Fibroblast of lung (primary cell): ENCODE measurements at regions not wholly inside any gene's neighbourhood (a gene's known extent, or its start where the extent isn't known, plus 50 kb on each side); places are given as distances from the start of the nearest gene placed in this dataset.

Experiments used
- DNase-seq, 2 donors: peaks; one replicate each; pipeline versions ENCODE4 v3.0.0 to v3.0.0-alpha.2; 2010; ENCODE audit warnings: low read depth in 2 of 2
- H2AFZ ChIP-seq: 2 replicates; pipeline ENCODE4 v1.5.1; 2012; ENCODE audit warnings: low read length, control low read depth, inconsistent platforms
- H3K27ac ChIP-seq: 2 replicates; pipeline ENCODE4 v1.5.1; 2011; ENCODE audit warnings: low read length, control low read depth; ENCODE audit not compliant: insufficient read depth
- H3K27me3 ChIP-seq: 2 replicates; pipeline ENCODE4 v1.5.1; 2011; ENCODE audit warnings: mild to moderate bottlenecking, low read length; ENCODE audit not compliant: control insufficient read depth, insufficient read depth
- H3K36me3 ChIP-seq: 2 replicates; pipeline ENCODE4 v1.5.1; 2011; ENCODE audit warnings: low read length; ENCODE audit not compliant: control insufficient read depth, insufficient read depth
- H3K4me1 ChIP-seq: 2 replicates; pipeline ENCODE4 v1.5.1; 2011; ENCODE audit warnings: low read length; ENCODE audit not compliant: control insufficient read depth, insufficient read depth; ENCODE audit errors: extremely low read depth
- H3K4me2 ChIP-seq: 2 replicates; pipeline ENCODE4 v1.5.1; 2011; ENCODE audit warnings: low read length, control low read depth; ENCODE audit not compliant: insufficient read depth; ENCODE audit errors: extremely low read depth
- H3K4me3 ChIP-seq, 4 experiments: fragments of 200-600 bp in 1 of 4; sonication (generic) in 1 of 4; replicated peaks in 1 of 4; 2 replicates each; pipeline ENCODE4 v1.5.1; 2011 to 2016; ENCODE audit warnings: low read length in 4 of 4, low read depth in 3 of 4, mild to moderate bottlenecking in 3 of 4, control low read depth in 2 of 4, inconsistent platforms in 1 of 4, mixed read lengths in 1 of 4; ENCODE audit not compliant: insufficient read depth in 1 of 4; ENCODE audit errors: control extremely low read depth in 1 of 4
- H3K79me2 ChIP-seq: 2 replicates; pipeline ENCODE4 v1.5.1; 2012; ENCODE audit warnings: mild to moderate bottlenecking, low read length, inconsistent platforms; ENCODE audit not compliant: control insufficient read depth, insufficient read depth
- H3K9ac ChIP-seq: 2 replicates; pipeline ENCODE4 v1.5.1; 2011; ENCODE audit warnings: mild to moderate bottlenecking, low read length, control low read depth; ENCODE audit not compliant: insufficient read depth
- H3K9me3 ChIP-seq: 2 replicates; pipeline ENCODE4 v1.5.1; 2012; ENCODE audit warnings: low read depth, low read length; ENCODE audit not compliant: control insufficient read depth, insufficient read depth
- H4K20me1 ChIP-seq: 2 replicates; pipeline ENCODE4 v1.5.1; 2011; ENCODE audit warnings: low read length; ENCODE audit not compliant: control insufficient read depth, insufficient read depth; ENCODE audit errors: extremely low read depth
- EZH2 ChIP-seq: IDR thresholded peaks from 2 replicates; pipeline ENCODE4 v1.5.1; 2012; ENCODE audit warnings: low read length, control low read depth, mild to moderate bottlenecking; ENCODE audit errors: missing control alignments
- TF ChIP-seq, protein P1 (sequence below), 2 donors: IDR thresholded peaks in 1 of 2; conservative IDR thresholded peaks in 1 of 2; 1 replicate in 1 of 2; 2 replicates in 1 of 2; pipeline ENCODE4 v1.5.1; 2011 to 2012; ENCODE audit warnings: low read length in 2 of 2, control low read depth in 1 of 2, inconsistent platforms in 1 of 2, low read depth in 1 of 2, mild to moderate bottlenecking in 1 of 2

GRCh38 chr6:156175971-156176421, 601.2 kb upstream of the ARID1B start:
- DNase-seq, result no peak

GRCh38 chr6:156175433-156175832, 601.7 kb upstream of the ARID1B start:
- Histone ChIP-seq H4K20me1 (no peaks in the 10 kb centered on the region), H2AFZ (no peak overlapping the region), H3K4me1 (no peaks in the 10 kb centered on the region), H3K4me2 (no peak overlapping the region), H3K27me3 (no peaks in the 10 kb centered on the region), H3K27ac (no peak overlapping the region), H3K79me2 (no peaks in the 10 kb centered on the region), H3K9me3 (no peaks in the 10 kb centered on the region), H3K9ac (no peak overlapping the region), H3K4me3 (no peak overlapping the region), H3K36me3 (no peaks in the 10 kb centered on the region)
- TF ChIP-seq, protein P1, sequence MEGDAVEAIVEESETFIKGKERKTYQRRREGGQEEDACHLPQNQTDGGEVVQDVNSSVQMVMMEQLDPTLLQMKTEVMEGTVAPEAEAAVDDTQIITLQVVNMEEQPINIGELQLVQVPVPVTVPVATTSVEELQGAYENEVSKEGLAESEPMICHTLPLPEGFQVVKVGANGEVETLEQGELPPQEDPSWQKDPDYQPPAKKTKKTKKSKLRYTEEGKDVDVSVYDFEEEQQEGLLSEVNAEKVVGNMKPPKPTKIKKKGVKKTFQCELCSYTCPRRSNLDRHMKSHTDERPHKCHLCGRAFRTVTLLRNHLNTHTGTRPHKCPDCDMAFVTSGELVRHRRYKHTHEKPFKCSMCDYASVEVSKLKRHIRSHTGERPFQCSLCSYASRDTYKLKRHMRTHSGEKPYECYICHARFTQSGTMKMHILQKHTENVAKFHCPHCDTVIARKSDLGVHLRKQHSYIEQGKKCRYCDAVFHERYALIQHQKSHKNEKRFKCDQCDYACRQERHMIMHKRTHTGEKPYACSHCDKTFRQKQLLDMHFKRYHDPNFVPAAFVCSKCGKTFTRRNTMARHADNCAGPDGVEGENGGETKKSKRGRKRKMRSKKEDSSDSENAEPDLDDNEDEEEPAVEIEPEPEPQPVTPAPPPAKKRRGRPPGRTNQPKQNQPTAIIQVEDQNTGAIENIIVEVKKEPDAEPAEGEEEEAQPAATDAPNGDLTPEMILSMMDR (conservative IDR thresholded peaks at IDR 0.05 in 1 of 2, IDR thresholded peaks at IDR 0.05 in 1 of 2; ENCODE audit: low read depth in 1 of 2, low read length in 2 of 2), result no peak
- no peak for TF ChIP-seq EZH2
- DNase-seq, result no peak

More at GRCh38 chr6:156175971-156176421, 601.2 kb upstream of the ARID1B start:
- Histone ChIP-seq H4K20me1 (no peaks in the 10 kb centered on the region), H3K4me1 (no peaks in the 10 kb centered on the region), H3K9ac (no peak overlapping the region), H3K36me3 (no peaks in the 10 kb centered on the region), H3K27ac (no peak overlapping the region), H3K27me3 (no peaks in the 10 kb centered on the region), H3K9me3 (no peaks in the 10 kb centered on the region), H2AFZ (no peak overlapping the region), H3K79me2 (no peaks in the 10 kb centered on the region), H3K4me3 (no peak overlapping the region), H3K4me2 (no peak overlapping the region)
- TF ChIP-seq, protein P1 (conservative IDR thresholded peaks at IDR 0.05 in 1 of 2, IDR thresholded peaks at IDR 0.05 in 1 of 2; ENCODE audit: low read depth in 1 of 2, low read length in 2 of 2), result no peak
- TF ChIP-seq EZH2, result no peak

DNA sequence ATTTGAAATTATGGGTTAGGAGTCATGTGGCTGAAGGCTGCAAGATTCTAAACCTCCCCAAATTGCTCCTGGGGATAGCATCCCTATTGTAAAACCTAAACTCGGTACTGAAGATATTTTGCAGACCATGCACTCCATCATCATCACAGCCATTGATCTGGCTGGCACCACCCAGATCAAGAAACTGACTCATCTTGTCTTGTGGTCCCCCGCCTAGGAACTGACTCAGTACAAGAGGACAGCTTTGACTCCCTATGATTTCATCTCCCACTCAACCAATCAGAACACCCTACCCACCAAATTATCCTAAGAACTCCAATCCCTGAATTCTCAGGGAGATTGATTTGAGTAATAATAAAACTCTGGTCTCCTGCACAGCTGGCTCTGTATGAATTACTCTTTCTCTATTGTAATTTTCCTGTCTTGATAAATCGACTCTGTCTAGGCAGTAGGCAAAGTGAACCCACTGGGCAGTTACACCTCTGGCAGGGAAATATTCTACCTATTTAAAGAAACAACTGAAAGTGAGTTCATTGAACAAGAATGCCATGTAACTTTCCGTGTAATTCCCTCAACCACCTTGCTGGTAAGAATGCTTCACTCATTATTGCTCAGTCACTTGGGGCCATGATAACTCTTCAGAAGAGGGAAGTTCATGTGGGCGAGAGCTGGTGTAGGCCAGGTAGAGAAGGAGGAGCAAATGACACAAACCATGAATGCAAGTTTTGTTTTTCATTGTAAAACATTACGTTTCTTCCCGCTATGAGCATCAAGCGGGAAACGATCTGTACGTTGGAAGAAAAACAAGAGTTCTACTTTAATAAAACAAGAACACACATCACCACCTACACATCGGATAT, 602.9 kb upstream of the ARID1B start:
- Histone ChIP-seq H3K9ac (no peak overlapping the region), H4K20me1 (no peaks in the 10 kb centered on the region), H2AFZ (no peak overlapping the region), H3K4me2 (no peak overlapping the region), H3K4me1 (no peaks in the 10 kb centered on the region), H3K36me3 (no peaks in the 10 kb centered on the region), H3K9me3 (no peaks in the 10 kb centered on the region), H3K27me3 (no peaks in the 10 kb centered on the region), H3K4me3 (no peak overlapping the region), H3K27ac (no peak overlapping the region), H3K79me2 (no peaks in the 10 kb centered on the region)
- TF ChIP-seq, protein P1 (conservative IDR thresholded peaks at IDR 0.05 in 1 of 2, IDR thresholded peaks at IDR 0.05 in 1 of 2; ENCODE audit: low read depth in 1 of 2, low read length in 2 of 2), result no peak
- no peak for TF ChIP-seq EZH2
- no peak for DNase-seq
